HG02588 (cell line): ENCODE measurements at regions not wholly inside any gene's neighbourhood (a gene's known extent, or its start where the extent isn't known, plus 50 kb on each side); places are given as distances from the start of the nearest gene placed in this dataset.

Experiments used
- ATAC-seq: cut with Tn5 transposase; IDR thresholded peaks from one replicate; pipeline ENCODE4 v1.9.1; 2021; ENCODE audit warnings: mild to moderate bottlenecking, moderate library complexity; ENCODE audit not compliant: unreplicated experiment

- ATAC-seq = no peak
Observed at GRCh38 chr11:127629200-127629599, 628.6 kb upstream of the KIRREL3 start.

GRCh38 chr11:127628458-127628785, 627.9 kb upstream of the KIRREL3 start:
- no peak for ATAC-seq

- ATAC-seq = no peak
Observed at GRCh38 chr11:127627629-127628457, 627.3 kb upstream of the KIRREL3 start.

GRCh38 chr11:127627204-127627603, 626.6 kb upstream of the KIRREL3 start:
- no peak for ATAC-seq

GRCh38 chr11:127625402-127625801, 624.8 kb upstream of the KIRREL3 start:
- ATAC-seq = no peak

- ATAC-seq = no peak
Observed at GRCh38 chr11:127624306-127624856, 623.8 kb upstream of the KIRREL3 start.

DNA sequence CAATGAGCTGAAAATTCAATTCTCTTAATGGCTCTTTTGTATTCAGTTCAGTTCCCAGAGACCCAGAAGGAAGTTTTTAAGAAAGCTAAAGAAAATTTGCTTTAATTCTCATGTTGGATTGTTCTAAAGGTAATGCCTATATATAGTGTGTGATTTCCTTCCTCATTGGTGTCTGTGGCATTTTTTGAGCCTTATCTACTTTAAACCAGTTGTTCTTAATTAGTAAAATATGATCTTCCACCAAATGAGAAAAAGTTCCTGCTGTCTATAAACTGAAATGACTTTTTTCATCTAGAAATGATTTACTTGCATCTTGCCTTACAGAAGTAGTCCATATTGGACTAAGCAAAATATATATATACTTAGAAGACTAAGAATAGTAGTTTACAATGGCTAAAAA, 622.1 kb upstream of the KIRREL3 start:
- no peak for ATAC-seq

GRCh38 chr11:127620671-127621070, 620.1 kb upstream of the KIRREL3 start:
- no peak for ATAC-seq

- ATAC-seq = no peak
Observed at GRCh38 chr11:127619946-127620345, 619.4 kb upstream of the KIRREL3 start.

DNA sequence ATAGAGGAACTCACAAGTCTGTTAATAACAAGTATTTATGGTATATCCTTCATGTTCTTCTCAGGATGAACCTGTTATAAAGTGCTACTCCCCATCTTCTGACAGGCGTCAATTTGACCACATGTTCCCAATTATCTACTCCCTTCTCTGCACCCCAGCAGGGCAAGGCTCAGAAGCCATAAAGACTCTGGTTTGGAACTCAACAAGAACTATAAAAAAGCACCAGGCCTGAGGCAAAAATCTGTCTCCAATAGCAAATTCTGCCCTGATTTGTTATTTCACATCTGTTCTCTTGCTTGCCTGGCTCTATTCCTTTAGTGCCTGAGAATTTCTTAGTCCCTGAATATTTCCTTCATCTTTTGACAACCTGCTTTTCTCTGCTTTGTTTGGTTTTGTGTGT, 618.2 kb upstream of the KIRREL3 start:
- ATAC-seq = no peak

- no peak for ATAC-seq
Observed at GRCh38 chr11:127616158-127616557, 615.6 kb upstream of the KIRREL3 start.

- ATAC-seq = no peak
Observed at GRCh38 chr11:127612607-127613006, 612.0 kb upstream of the KIRREL3 start.

DNA sequence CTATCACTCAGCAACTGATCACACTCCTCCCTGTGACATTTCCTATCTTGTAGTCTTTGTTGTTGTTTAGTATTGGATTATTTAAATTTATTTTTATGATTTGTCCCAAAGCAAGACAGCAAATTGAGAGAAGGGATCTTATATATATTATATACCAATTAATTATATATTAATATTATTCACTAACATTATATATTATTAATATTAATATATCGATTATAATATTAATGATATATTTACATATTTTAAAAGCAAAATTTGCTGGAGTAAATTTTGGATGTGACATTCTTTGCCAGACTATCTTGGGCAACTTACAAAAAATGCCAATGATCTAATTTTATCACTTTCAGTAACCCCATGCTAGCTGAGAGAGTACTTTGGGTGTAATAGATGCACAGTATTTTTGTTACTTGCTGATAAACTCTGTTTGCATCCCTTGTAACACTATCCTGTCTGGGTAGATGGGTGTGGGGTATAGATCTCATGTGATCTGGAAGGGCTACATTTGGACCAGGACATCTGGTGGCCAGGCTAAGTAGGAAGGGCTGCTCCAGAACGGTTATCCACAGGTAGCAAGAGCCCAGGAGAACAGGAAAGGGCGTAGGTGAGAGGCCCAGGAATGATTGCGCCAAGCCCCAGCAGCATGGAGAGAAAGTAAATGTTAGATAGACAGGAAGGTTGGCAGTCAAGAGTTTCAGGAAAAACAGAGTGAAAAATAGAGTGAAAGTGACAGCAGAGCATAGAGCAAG, 608.6 kb upstream of the KIRREL3 start:
- no peak for ATAC-seq

GRCh38 chr11:127607487-127608085, 607.0 kb upstream of the KIRREL3 start:
- no peak for ATAC-seq

DNA sequence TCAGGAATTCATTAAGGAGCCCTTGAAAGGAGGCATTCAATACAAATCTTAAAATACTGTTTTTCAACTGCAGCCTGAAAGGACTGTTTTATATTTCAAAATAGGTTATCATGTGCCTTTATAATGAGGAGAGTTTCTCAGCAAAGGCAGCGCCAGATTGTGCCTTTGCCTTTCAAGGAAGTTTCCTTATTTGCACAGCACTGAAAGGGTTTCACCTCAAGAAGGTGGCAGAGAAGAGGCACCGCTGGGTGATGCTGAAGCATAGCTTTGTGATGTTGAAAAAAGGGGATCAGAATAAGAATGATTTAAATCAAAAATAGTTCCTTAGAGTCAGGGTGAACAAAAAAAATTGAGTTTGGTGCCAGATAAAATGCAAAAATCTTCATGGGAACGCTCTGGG, 601.0 kb upstream of the KIRREL3 start:
- ATAC-seq = no peak

DNA sequence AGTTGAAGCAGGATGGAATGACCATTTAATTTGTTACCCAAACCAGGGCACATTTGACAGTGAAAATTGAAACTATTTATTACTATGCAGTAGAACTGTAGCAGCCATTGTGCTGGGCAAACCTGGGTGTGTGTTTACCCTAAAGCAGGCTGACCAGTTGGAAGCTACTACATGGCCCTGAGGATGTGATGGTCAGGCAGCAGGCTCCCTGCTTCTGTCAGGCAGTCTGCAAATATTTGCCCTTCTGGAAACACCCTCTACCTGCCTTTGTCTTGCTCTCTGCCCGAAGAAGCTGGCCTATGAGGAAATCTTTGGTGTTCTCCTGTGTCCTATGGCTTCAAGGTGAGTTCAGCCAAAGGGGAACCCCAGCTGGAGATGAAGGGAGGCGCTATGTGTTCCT, 600.1 kb upstream of the KIRREL3 start:
- ATAC-seq = no peak

DNA sequence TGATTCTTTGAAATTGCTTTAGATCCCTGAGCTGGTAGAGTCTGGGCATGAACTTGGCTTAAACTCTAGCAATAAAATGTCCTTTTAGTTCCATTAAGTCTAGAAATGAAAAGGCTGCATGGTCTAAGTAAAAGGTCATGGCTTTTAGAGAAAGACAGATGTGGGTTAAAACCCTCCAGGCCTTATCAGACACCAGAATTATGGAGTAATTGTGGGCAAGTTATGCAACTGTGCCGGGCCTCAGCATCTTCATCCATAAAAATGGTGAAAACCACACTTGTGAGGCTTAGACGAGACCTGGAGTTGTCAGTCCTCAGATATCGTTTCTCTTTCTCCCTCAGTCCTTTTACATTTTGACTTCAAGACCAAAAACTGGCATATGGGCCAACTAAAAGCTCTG, 597.9 kb upstream of the KIRREL3 start:
- ATAC-seq = no peak

- no peak for ATAC-seq
Observed at GRCh38 chr11:127596433-127596832, 595.9 kb upstream of the KIRREL3 start.

DNA sequence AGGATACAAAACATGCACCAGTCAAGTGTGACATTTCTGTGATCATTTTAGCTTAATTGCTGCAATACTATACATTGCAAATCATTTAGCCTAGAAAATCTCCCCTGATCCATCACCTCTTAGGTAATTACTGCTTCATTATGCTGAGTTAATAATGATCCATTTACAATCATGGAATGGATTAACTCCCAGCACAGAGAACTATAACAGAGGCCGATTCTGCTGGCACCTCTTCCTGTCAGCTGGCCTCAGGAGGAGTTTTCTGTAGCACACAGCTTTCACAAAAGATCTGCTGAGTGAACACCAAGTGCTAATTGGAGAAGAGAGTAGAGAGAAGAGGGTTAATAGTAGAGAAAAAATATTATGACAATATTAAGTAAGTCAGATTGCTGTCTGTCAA, 591.8 kb upstream of the KIRREL3 start:
- no peak for ATAC-seq

DNA sequence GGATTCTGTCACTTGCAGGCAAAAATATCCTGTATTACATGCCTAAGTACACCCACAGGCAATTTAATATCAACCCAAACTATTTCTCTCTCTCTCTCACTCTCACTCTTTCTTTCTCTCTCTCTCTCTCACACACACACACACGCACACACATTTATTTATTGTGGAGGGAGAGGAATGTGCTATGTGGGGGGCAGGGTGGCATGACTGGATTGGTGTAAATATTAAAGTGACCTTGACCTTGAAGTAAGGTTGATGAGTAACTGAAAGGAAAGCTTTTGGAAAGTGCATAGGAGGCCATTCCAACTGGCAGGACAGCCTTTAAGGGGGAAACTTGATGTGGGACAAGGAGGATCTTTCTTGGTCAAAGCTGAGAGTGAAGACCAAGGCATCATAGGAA, 589.7 kb upstream of the KIRREL3 start:
- ATAC-seq = no peak

DNA sequence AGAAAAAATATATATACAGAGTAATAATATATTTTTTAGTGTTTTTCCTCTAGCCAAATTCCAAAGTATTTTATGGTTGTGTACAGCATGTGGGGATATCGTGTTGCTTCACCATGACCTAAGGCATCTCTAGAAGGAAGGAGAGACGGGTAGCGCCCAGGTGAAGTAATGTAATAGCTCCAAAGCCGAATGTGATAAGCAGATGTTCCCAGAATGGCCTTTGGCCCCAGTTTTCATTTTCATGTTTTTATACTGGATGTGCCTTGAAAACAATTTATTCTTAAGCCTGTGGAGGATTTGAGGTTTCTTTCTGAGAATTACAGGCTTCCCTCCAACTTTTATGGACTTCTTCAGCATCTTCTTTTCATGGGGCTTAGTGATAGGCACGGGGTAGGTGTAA, 587.9 kb upstream of the KIRREL3 start:
- no peak for ATAC-seq

GRCh38 chr11:127587511-127587910, 586.9 kb upstream of the KIRREL3 start:
- no peak for ATAC-seq
